Heart left ventricle (tissue), 16 donors: ENCODE measurements at regions not wholly inside any gene's neighbourhood (a gene's known extent, or its start where the extent isn't known, plus 50 kb on each side); places are given as distances from the start of the nearest gene placed in this dataset.

Source experiments
- ATAC-seq, 4 donors: fragments of 200-7000 bp; cut with Tn5 transposase; one replicate each; pipeline ENCODE4 v1.9.1; 2020 to 2022; ENCODE audit warnings: moderate library complexity in 4 of 4, mild to moderate bottlenecking in 3 of 4, moderate number of reproducible peaks in 1 of 4
- DNase-seq, 5 donors: peaks; one replicate each; pipeline ENCODE4 v3.0.0-alpha.2; 2020
- H3K27ac ChIP-seq, 12 donors: fragments of 200-600 bp; sonication (generic) in 4 of 12; one replicate each; pipeline versions ENCODE4 v1.5.0 to v1.8.0; 2016 to 2022; ENCODE audit warnings: mild to moderate bottlenecking in 2 of 12
- H3K27me3 ChIP-seq, 9 donors: fragments of 200-600 bp; sonication (generic) in 2 of 9; one replicate each; pipeline versions ENCODE4 v1.5.1 to v1.8.0; 2016 to 2022; ENCODE audit warnings: mild to moderate bottlenecking in 3 of 9
- H3K36me3 ChIP-seq, 9 donors: fragments of 200-600 bp; sonication (generic) in 2 of 9; one replicate each; pipeline versions ENCODE4 v1.5.0 to v1.8.0; 2018 to 2022; ENCODE audit warnings: mild to moderate bottlenecking in 2 of 9
- H3K4me1 ChIP-seq, 12 donors: fragments of 200-600 bp; sonication (generic) in 4 of 12; one replicate each; pipeline versions ENCODE4 v1.5.0 to v1.8.0; 2016 to 2022; ENCODE audit warnings: mild to moderate bottlenecking in 3 of 12
- H3K4me3 ChIP-seq, 12 donors: fragments of 200-600 bp; sonication (generic) in 4 of 12; one replicate each; pipeline versions ENCODE4 v1.5.0 to v1.8.0; 2017 to 2022; ENCODE audit warnings: mild to moderate bottlenecking in 9 of 12, moderate library complexity in 4 of 12
- H3K9me3 ChIP-seq, 12 donors: fragments of 200-600 bp; sonication (generic) in 4 of 12; one replicate each; pipeline versions ENCODE4 v1.5.0 to v1.8.0; 2016 to 2022; ENCODE audit warnings: mild to moderate bottlenecking in 1 of 12
- POLR2A ChIP-seq, 2 donors: fragments of 450-650 bp; IDR thresholded peaks; one replicate each; pipeline ENCODE4 v1.6.1; 2017; ENCODE audit warnings: antibody characterized with exemption in 2 of 2, mild to moderate bottlenecking in 2 of 2, moderate library complexity in 2 of 2
- WGBS, 4 donors: extraction: QIAGEN DNeasy Blood & Tissue Kit in 2 of 4; methylation state at CpG; one replicate each; pipeline versions ENCODE4 v1.1.5 to v1.1.7; 2013 to 2018; 5-methylcytosine and 5-hydroxymethylcytosine counted together
- intact Hi-C, 10 donors: fragments of 100-400 bp; cut with DNase I; formaldehyde crosslinking; loops; one replicate each; pipeline versions ENCODE4 v1.11.1 to v1.14.2; 2022
- TF ChIP-seq, protein P1 (sequence below), 12 donors: fragments of 200-600 bp; sonication (generic) in 4 of 12; IDR thresholded peaks; one replicate each; pipeline versions ENCODE4 v1.5.0 to v1.8.0; 2018 to 2022; ENCODE audit warnings: antibody characterized with exemption in 12 of 12, mild to moderate bottlenecking in 5 of 12
- donor health status: ischemic (EF 13 %, LVEDD 7.1; RV severe dilation, severe dysfunction).
- donor health status: healthy with polysubstance abuse.
- donor health status: DM: no; HTN: yes; CAD: no.
- donor health status: DM: no; HTN: no; CAD: no.
- donor health status: ischemic (EF 25% LVEDD 6.9; RV normal size, moderate dysfunction).
- donor health status: ischemic (EF 25% LVEDD 5.7; RV mildly dilated, moderate dysfunction).
- donor health status: healthy.
- donor health status: DM: yes; HTN: yes; CAD: no.
- donor health status: ischemic (EF 35%, LVEDD 5.7; RV mildly dilated, moderate dysfunction).
- donor health status: nonischemic (EF 11% LVEDD 7.7; RV severe dilation, severe dysfunction).
- donor health status: DM: yes; HTN: yes; CAD: no.
- donor health status: PGD.
- donor health status: ischemic (EF 29% LVEDD 5.4; RV normal size, mild dysfunction).
- donor health status: nonischemic (EF 23%, LVEDD 6.1; RV moderate dilation, normal function).

DNA sequence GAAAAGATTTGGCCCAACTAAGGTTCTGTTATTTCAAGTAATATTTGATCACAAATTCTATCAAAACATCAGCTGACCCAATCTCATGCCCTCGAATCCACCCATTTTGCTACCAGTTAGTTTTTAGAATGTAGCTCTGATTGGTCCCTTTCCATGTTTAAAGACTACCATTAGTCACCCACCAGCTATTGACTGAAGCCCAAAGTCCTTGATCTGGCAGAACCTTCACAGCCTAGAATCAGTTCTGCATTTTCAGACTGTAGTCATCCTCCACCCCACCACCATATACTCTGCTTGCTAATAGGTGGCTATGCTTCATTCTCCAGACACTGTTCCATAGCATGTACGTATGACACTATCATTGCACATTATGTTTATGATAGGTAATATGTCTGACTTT lies 182.2 kb upstream of the TARS1 start:
- no peaks in the 10 kb centered on the region for H3K36me3 ChIP-seq
- no peak overlapping the region for H3K4me3 ChIP-seq
- H3K27ac ChIP-seq, result no peak overlapping the region
- H3K4me1 ChIP-seq, result peaks cover 0 to 10% (median 0%) of the 10 kb centered on the region in 12 donors
- 86 to 91% (median 87%) methylated on average over 2 of the region's 2 CpGs for WGBS, 4 donors
- intact Hi-C loops, result no loop called here
- H3K27me3 ChIP-seq, result no peaks in the 10 kb centered on the region
- DNase-seq (no peak), ATAC-seq (no peak)
- H3K9me3 ChIP-seq, result peaks cover 0 to under 1% (median 0%) of the 10 kb centered on the region in 12 donors
- TF ChIP-seq POLR2A (IDR thresholded peaks at IDR 0.05), result no peak
- TF ChIP-seq, protein P1, sequence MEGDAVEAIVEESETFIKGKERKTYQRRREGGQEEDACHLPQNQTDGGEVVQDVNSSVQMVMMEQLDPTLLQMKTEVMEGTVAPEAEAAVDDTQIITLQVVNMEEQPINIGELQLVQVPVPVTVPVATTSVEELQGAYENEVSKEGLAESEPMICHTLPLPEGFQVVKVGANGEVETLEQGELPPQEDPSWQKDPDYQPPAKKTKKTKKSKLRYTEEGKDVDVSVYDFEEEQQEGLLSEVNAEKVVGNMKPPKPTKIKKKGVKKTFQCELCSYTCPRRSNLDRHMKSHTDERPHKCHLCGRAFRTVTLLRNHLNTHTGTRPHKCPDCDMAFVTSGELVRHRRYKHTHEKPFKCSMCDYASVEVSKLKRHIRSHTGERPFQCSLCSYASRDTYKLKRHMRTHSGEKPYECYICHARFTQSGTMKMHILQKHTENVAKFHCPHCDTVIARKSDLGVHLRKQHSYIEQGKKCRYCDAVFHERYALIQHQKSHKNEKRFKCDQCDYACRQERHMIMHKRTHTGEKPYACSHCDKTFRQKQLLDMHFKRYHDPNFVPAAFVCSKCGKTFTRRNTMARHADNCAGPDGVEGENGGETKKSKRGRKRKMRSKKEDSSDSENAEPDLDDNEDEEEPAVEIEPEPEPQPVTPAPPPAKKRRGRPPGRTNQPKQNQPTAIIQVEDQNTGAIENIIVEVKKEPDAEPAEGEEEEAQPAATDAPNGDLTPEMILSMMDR (IDR thresholded peaks at IDR 0.05), result no peak

DNA sequence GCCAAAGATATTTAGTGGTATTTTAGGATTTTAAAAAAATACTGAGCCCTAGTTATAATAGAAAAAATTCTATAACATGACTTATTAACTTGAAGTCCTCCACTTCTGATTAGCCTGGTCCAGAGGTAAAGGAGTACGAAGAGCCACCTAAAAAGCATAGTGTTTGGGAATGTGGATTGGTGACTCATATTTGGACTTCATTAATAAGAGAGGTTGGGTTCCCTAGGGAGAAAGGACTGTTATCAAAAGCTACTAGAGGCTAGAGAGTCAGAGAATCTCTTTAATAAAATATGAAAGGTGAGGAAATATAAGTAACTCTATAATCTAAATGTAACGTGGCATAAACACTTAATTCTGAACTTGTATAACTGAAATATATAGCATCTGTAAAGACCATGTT lies 180.7 kb upstream of the TARS1 start:
- no peak overlapping the region for H3K27ac ChIP-seq
- 89 to 92% (median 91%) methylated on average over 2 of the region's 2 CpGs for WGBS, 4 donors
- no peaks in the 10 kb centered on the region for H3K27me3 ChIP-seq
- TF ChIP-seq, protein P1 (IDR thresholded peaks at IDR 0.05), result no peak
- no peak for TF ChIP-seq POLR2A (IDR thresholded peaks at IDR 0.05)
- no peak for DNase-seq
- H3K9me3 ChIP-seq, result peaks cover 0 to 12% (median 0%) of the 10 kb centered on the region in 12 donors
- H3K36me3 ChIP-seq, result no peaks in the 10 kb centered on the region
- ATAC-seq, result no peak
- no peak overlapping the region for H3K4me3 ChIP-seq
- peaks cover 0 to 10% (median 0%) of the 10 kb centered on the region in 12 donors for H3K4me1 ChIP-seq
- intact Hi-C loops, result no loop called here

DNA sequence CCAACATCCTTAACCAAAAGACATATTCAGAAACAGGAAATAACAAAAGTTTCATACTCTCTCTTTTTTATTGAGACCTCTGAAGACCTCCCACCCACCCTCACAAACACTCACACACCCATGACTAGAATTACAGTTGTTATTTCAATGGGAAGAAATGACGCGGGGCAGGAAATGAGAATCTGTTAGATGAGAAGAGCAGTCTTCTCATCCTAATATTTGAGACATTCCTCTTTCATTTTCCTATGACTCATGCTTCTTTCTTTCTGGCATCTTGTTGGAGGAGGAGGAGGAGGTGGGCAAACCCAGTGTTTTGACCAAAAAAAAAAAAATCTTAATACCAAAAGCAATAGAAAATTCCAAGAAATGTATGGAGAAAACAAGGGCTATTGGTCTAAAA lies 179.5 kb upstream of the TARS1 start:
- peaks cover 0 to 10% (median 0%) of the 10 kb centered on the region in 12 donors for H3K4me1 ChIP-seq
- no peak overlapping the region for H3K4me3 ChIP-seq
- TF ChIP-seq, protein P1 (IDR thresholded peaks at IDR 0.05), result no peak
- TF ChIP-seq POLR2A (IDR thresholded peaks at IDR 0.05), result no peak
- intact Hi-C loops, result no loop called here
- peaks cover 0 to 12% (median 0%) of the 10 kb centered on the region in 12 donors for H3K9me3 ChIP-seq
- DNase-seq, result no peak
- no peaks in the 10 kb centered on the region for H3K27me3 ChIP-seq
- WGBS, 4 donors, result 65 to 73% (median 68%) methylated on average over 2 of the region's 2 CpGs
- H3K27ac ChIP-seq, result no peak overlapping the region
- ATAC-seq, result no peak
- H3K36me3 ChIP-seq, result no peaks in the 10 kb centered on the region

DNA sequence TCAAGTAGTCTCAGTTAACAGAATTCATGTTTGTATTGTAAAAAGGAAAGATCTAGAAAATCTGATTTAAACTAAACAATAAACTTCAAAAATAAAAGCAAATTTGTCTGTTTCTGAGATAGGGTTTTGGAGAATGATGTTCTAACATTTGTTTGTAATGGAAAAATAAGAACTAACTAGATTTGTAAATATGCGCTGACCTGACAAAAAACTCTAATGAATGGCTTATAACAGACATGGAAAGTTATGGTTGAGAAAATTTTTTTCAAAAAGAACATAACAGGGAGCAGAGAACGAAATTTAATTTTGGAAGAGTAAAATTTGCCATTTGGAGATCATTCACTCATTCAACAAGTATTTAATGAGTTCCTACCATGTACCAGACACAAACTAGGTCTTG lies 179.0 kb upstream of the TARS1 start:
- peaks cover 0 to 10% (median 0%) of the 10 kb centered on the region in 12 donors for H3K4me1 ChIP-seq
- no peak overlapping the region for H3K4me3 ChIP-seq
- no peaks in the 10 kb centered on the region for H3K36me3 ChIP-seq
- DNase-seq, result no peak
- 81 to 87% (median 83%) methylated on average over 2 of the region's 2 CpGs for WGBS, 4 donors
- no peak for ATAC-seq
- H3K27me3 ChIP-seq, result no peaks in the 10 kb centered on the region
- H3K9me3 ChIP-seq, result peaks cover 0 to 12% (median 0%) of the 10 kb centered on the region in 12 donors
- no peak overlapping the region for H3K27ac ChIP-seq
- TF ChIP-seq, protein P1 (IDR thresholded peaks at IDR 0.05), result no peak
- no peak for TF ChIP-seq POLR2A (IDR thresholded peaks at IDR 0.05)
- intact Hi-C loops, result no loop called here
